Transverse colon (tissue), 4 donors: ENCODE measurements at regions not wholly inside any gene's neighbourhood (a gene's known extent, or its start where the extent isn't known, plus 50 kb on each side); places are given as distances from the start of the nearest gene placed in this dataset.

Source experiments
- DNase-seq: peaks from one replicate; pipeline ENCODE4 v3.0.0-alpha.2; 2019
- H3K27ac ChIP-seq, 4 donors: fragments of 200-600 bp; sonication (generic); 2 replicates each; pipeline ENCODE4 v1.5.1; 2016 to 2018; ENCODE audit warnings: inconsistent platforms in 4 of 4
- H3K27me3 ChIP-seq: fragments of 200-600 bp; sonication (generic); 2 replicates; pipeline ENCODE4 v1.5.1; 2017; ENCODE audit warnings: inconsistent platforms
- H3K36me3 ChIP-seq, 4 donors: fragments of 200-600 bp; sonication (generic); 2 replicates each; pipeline ENCODE4 v1.5.1; 2017 to 2019; ENCODE audit warnings: inconsistent platforms in 4 of 4
- H3K4me1 ChIP-seq, 4 donors: fragments of 200-600 bp; sonication (generic); 2 replicates each; pipeline ENCODE4 v1.5.1; 2017 to 2020; ENCODE audit warnings: inconsistent platforms in 4 of 4
- H3K4me3 ChIP-seq, 4 donors: fragments of 200-600 bp; sonication (generic); 1 replicate in 1 of 4; 2 replicates in 3 of 4; pipeline versions ENCODE4 v1.5.1 to v1.6.1; 2017 to 2019; ENCODE audit warnings: inconsistent platforms in 4 of 4
- H3K9me3 ChIP-seq, 2 donors: fragments of 200-600 bp; sonication (generic); 2 replicates each; pipeline ENCODE4 v1.5.1; 2017 to 2019; ENCODE audit warnings: inconsistent platforms in 2 of 2
- CTCF ChIP-seq, 5 experiments: fragments of 200-600 bp in 3 of 5; fragments of 450-650 bp in 2 of 5; sonication (generic) in 3 of 5; IDR thresholded peaks; 1 replicate in 2 of 5; 2 replicates in 3 of 5; pipeline ENCODE4 v1.5.1; 2016 to 2017; ENCODE audit warnings: antibody characterized with exemption in 5 of 5, inconsistent platforms in 3 of 5, mild to moderate bottlenecking in 2 of 5, moderate library complexity in 1 of 5
- EP300 ChIP-seq: sonication (generic); formaldehyde crosslinking; IDR thresholded peaks from one replicate; pipeline ENCODE4 v1.6.1; 2017; ENCODE audit warnings: antibody characterized with exemption, low read depth
- POLR2A ChIP-seq: fragments of 450-650 bp; IDR thresholded peaks from one replicate; pipeline ENCODE4 v1.6.1; 2016; ENCODE audit warnings: antibody characterized with exemption, mild to moderate bottlenecking, moderate library complexity
- POLR2AphosphoS5 ChIP-seq, 3 donors: sonication (generic); formaldehyde crosslinking; IDR thresholded peaks; one replicate each; pipeline ENCODE4 v1.6.1; 2016; ENCODE audit warnings: antibody characterized with exemption in 3 of 3
- WGBS, 2 donors: methylation state at CpG; one replicate each; pipeline ENCODE4 v1.1.5; 2018; ENCODE audit warnings: low coverage in 1 of 2; 5-methylcytosine and 5-hydroxymethylcytosine counted together
- in situ Hi-C, 4 donors: fragments of 200-750 bp; cut with MboI; loops; one replicate each; pipeline versions ENCODE4 v1.15.0 to v1.15.1; 2017; ENCODE audit warnings: low sequenced_read_pairs in 3 of 4, low pct_ligation_motif_present in 1 of 4, low pct_unique_long_range_greater_than_20kb in 1 of 4
- intact Hi-C: fragments of 100-400 bp; cut with DNase I; formaldehyde crosslinking; loops from one replicate; pipeline ENCODE4 v1.15.1; 2023; ENCODE audit warnings: low total_unique reads

GRCh38 chr4:95638920-95639501 lies 90.2 kb upstream of the UNC5C start:
- 73 to 77% methylated on average over 5 of the region's 5 CpGs for WGBS, 2 donors
- no peaks in the 10 kb centered on the region for H3K36me3 ChIP-seq
- intact Hi-C loops = no loop called here
- no peak overlapping the region for H3K27ac ChIP-seq
- TF ChIP-seq EP300 (no peak), CTCF (IDR thresholded peaks at IDR 0.05) (no peak), POLR2A (no peak), POLR2AphosphoS5 (IDR thresholded peaks at IDR 0.05) (no peak)
- H3K27me3 ChIP-seq = no peaks in the 10 kb centered on the region
- H3K4me3 ChIP-seq = no peak overlapping the region
- H3K4me1 ChIP-seq = no peaks in the 10 kb centered on the region
- DNase-seq = no peak
- H3K9me3 ChIP-seq = no peaks in the 10 kb centered on the region
- in situ Hi-C loops = no loop called here

- H3K4me3 ChIP-seq = no peak overlapping the region
- H3K27me3 ChIP-seq = no peaks in the 10 kb centered on the region
- H3K27ac ChIP-seq = no peak overlapping the region
- H3K9me3 ChIP-seq = no peaks in the 10 kb centered on the region
- intact Hi-C loops (no loop called here), in situ Hi-C loops (no loop called here)
- WGBS, 2 donors = 30 to 49% methylated on average over 3 of the region's 3 CpGs
- H3K4me1 ChIP-seq = no peaks in the 10 kb centered on the region
- TF ChIP-seq POLR2A = no peak
- TF ChIP-seq CTCF (IDR thresholded peaks at IDR 0.05) = peak in 2 of 5 experiments; percentile 7
- no peak for DNase-seq
- H3K36me3 ChIP-seq = no peaks in the 10 kb centered on the region
Measured at GRCh38 chr4:95637043-95637600, 88.3 kb upstream of the UNC5C start.

- no peak overlapping the region for H3K4me3 ChIP-seq
- no peaks in the 10 kb centered on the region for H3K9me3 ChIP-seq
- H3K4me1 ChIP-seq = no peaks in the 10 kb centered on the region
- no peaks in the 10 kb centered on the region for H3K36me3 ChIP-seq
- no peak overlapping the region for H3K27ac ChIP-seq
- intact Hi-C loops = no loop called here
- no peak for TF ChIP-seq POLR2A
- TF ChIP-seq POLR2AphosphoS5 (IDR thresholded peaks at IDR 0.05) = no peak
- no peak for TF ChIP-seq CTCF (IDR thresholded peaks at IDR 0.05)
- TF ChIP-seq EP300 = no peak
- H3K27me3 ChIP-seq = no peaks in the 10 kb centered on the region
- WGBS, 2 donors = 50 to 70% methylated on average over 1 to 2 of the region's 2 CpGs
- DNase-seq = no peak
- in situ Hi-C loops = no loop called here
Measured at GRCh38 chr4:95636061-95636460, 87.3 kb upstream of the UNC5C start.

GRCh38 chr4:95627709-95628108 lies 78.9 kb upstream of the UNC5C start:
- in situ Hi-C loops (no loop called here), intact Hi-C loops (no loop called here)
- no peaks in the 10 kb centered on the region for H3K36me3 ChIP-seq
- DNase-seq = no peak
- no peak for TF ChIP-seq CTCF (IDR thresholded peaks at IDR 0.05)
- TF ChIP-seq EP300 = no peak
- no peak for TF ChIP-seq POLR2A
- no peak for TF ChIP-seq POLR2AphosphoS5 (IDR thresholded peaks at IDR 0.05)
- H3K27ac ChIP-seq = no peak overlapping the region
- H3K4me3 ChIP-seq = no peak overlapping the region
- H3K9me3 ChIP-seq = no peaks in the 10 kb centered on the region
- no peaks in the 10 kb centered on the region for H3K4me1 ChIP-seq
- H3K27me3 ChIP-seq = no peaks in the 10 kb centered on the region
- WGBS, 2 donors = 85 to 92% methylated on average over 1 of the region's 1 CpG
